ENCODE measurements at regions not wholly inside any gene's neighbourhood (a gene's known extent, or its start where the extent isn't known, plus 50 kb on each side); places are given as distances from the start of the nearest gene placed in this dataset.

DNA sequence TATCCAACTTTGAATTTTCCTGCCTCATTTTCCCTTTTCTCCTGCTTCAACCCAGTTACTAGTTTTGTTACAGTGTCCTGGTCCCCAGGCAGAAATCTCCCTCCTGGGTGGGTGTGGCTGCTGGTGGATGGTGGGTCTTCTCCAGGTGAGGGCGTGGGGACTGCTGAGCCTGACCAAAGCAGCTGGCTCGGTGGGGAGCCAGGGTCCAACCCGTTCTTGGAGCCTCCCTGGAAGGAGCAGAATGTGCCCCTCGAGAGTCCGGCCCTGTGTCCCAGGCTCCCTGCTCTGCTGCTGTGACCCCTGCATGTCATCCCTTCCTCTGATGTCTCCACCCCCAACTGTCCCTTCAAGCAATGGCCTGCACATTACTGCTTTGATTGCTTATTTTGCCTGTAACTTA is 86.6 kb upstream of the TCERG1L start:
- CTCF ChIA-PET = no interaction called here
- Mint-ChIP-seq H3K9me3 (no peaks in the 10 kb centered on the region), H3K4me1 (ENCODE audit: low read depth) (no peaks in the 10 kb centered on the region), H3K36me3 (ENCODE audit: low read depth) (no peaks in the 10 kb centered on the region), H3K27ac (no peak overlapping the region), H3K4me3 (no peak overlapping the region), H3K27me3 (peaks cover 6% of the 10 kb centered on the region)
- no peaks in the 10 kb centered on the region for H3K27me3 ChIP-seq (ENCODE audit: control insufficient read depth in 1 of 2, insufficient read depth in 2 of 2, low read length in 2 of 2)
- H3K4me3 ChIP-seq (ENCODE audit: low read length) = no peak overlapping the region
- TF ChIP-seq, protein P1, sequence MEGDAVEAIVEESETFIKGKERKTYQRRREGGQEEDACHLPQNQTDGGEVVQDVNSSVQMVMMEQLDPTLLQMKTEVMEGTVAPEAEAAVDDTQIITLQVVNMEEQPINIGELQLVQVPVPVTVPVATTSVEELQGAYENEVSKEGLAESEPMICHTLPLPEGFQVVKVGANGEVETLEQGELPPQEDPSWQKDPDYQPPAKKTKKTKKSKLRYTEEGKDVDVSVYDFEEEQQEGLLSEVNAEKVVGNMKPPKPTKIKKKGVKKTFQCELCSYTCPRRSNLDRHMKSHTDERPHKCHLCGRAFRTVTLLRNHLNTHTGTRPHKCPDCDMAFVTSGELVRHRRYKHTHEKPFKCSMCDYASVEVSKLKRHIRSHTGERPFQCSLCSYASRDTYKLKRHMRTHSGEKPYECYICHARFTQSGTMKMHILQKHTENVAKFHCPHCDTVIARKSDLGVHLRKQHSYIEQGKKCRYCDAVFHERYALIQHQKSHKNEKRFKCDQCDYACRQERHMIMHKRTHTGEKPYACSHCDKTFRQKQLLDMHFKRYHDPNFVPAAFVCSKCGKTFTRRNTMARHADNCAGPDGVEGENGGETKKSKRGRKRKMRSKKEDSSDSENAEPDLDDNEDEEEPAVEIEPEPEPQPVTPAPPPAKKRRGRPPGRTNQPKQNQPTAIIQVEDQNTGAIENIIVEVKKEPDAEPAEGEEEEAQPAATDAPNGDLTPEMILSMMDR (IDR thresholded peaks at IDR 0.05) = no peak
- POLR2A ChIA-PET = no interaction called here
- no peak for DNase-seq
- H3K4me1 ChIP-seq (ENCODE audit: insufficient read depth, low read length) = no peaks in the 10 kb centered on the region
- H3K36me3 ChIP-seq (ENCODE audit: insufficient read depth, low read length) = no peaks in the 10 kb centered on the region
- H3K27ac ChIP-seq (ENCODE audit: low read depth in 1 of 2, low read length in 2 of 2) = no peak overlapping the region
- H3K9me3 ChIP-seq (ENCODE audit: control insufficient read depth in 1 of 2, insufficient read depth in 1 of 2, low read length in 2 of 2) = peaks cover 0 to 10% of the 10 kb centered on the region in 2 experiments
- no peak for ATAC-seq (ENCODE audit: poor library complexity)
- intact Hi-C loops (cut with DNase I, micrococcal nuclease) = no loop called here

DNA sequence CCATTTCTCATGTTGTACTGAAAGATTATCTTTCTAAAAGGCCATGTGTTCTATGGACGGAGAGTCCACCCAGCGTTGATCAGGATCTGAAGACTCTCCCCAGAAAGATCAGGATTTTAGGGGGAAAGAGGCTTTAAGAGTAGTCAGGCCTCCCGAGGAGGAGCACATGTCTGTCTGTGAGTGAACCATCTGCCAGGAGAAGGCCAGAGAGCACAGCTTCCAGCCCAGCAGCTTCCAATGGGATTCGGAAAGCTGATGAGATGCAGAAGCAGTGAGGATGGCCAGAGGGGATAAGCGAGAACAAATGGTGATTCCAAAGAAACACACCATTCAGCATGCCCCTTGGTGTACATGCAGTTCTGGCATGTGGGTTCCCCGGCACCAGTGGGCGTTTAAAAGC is 88.5 kb upstream of the TCERG1L start:
- DNase-seq (no peak), ATAC-seq (ENCODE audit: poor library complexity) (no peak)
- Histone ChIP-seq H3K4me1 (ENCODE audit: insufficient read depth, low read length) (no peaks in the 10 kb centered on the region), H3K36me3 (ENCODE audit: insufficient read depth, low read length) (no peaks in the 10 kb centered on the region), H3K27ac (ENCODE audit: low read depth in 1 of 2, low read length in 2 of 2) (no peak overlapping the region), H3K4me3 (ENCODE audit: low read length) (no peak overlapping the region), H3K27me3 (ENCODE audit: control insufficient read depth in 1 of 2, insufficient read depth in 2 of 2, low read length in 2 of 2) (no peaks in the 10 kb centered on the region), H3K9me3 (ENCODE audit: control insufficient read depth in 1 of 2, insufficient read depth in 1 of 2, low read length in 2 of 2) (peaks cover 0 to 17% of the 10 kb centered on the region in 2 experiments)
- Mint-ChIP-seq H3K9me3 (no peaks in the 10 kb centered on the region), H3K4me1 (ENCODE audit: low read depth) (no peaks in the 10 kb centered on the region), H3K36me3 (ENCODE audit: low read depth) (no peaks in the 10 kb centered on the region), H3K27me3 (peaks cover 6% of the 10 kb centered on the region), H3K4me3 (no peak overlapping the region), H3K27ac (no peak overlapping the region)
- TF ChIP-seq, protein P1 (IDR thresholded peaks at IDR 0.05) = no peak
- intact Hi-C loops (cut with DNase I, micrococcal nuclease) = no loop called here
- CTCF ChIA-PET = no interaction called here
- POLR2A ChIA-PET = no interaction called here

DNA sequence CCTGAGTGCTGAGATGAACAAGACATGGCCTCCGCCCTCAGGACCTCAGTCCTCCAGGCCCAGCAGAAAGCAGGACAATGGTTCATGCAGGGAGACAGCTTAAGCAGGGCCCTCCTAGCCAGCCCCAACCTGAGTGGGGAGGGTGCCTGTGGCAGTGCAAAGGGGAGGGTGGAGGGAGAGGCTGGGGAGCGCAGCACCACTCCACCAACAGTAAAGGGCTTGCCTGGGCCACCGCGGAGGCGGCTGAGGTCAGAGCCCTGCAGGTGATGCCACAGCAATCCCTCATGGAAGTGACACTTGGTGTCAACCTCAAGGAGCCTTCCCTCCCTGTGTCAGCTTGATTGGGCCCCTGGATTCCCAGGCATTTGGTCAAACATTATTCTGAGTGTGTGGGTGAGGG is 89.0 kb upstream of the TCERG1L start:
- Mint-ChIP-seq H3K4me3 (no peak overlapping the region), H3K9me3 (no peaks in the 10 kb centered on the region), H3K27me3 (peaks cover 6% of the 10 kb centered on the region), H3K4me1 (ENCODE audit: low read depth) (no peaks in the 10 kb centered on the region), H3K36me3 (ENCODE audit: low read depth) (no peaks in the 10 kb centered on the region), H3K27ac (no peak overlapping the region)
- Histone ChIP-seq H3K27ac (ENCODE audit: low read depth in 1 of 2, low read length in 2 of 2) (no peak overlapping the region), H3K4me1 (ENCODE audit: insufficient read depth, low read length) (no peaks in the 10 kb centered on the region), H3K9me3 (ENCODE audit: control insufficient read depth in 1 of 2, insufficient read depth in 1 of 2, low read length in 2 of 2) (peaks cover 0 to 18% of the 10 kb centered on the region in 2 experiments), H3K27me3 (ENCODE audit: control insufficient read depth in 1 of 2, insufficient read depth in 2 of 2, low read length in 2 of 2) (no peaks in the 10 kb centered on the region), H3K36me3 (ENCODE audit: insufficient read depth, low read length) (no peaks in the 10 kb centered on the region), H3K4me3 (ENCODE audit: low read length) (no peak overlapping the region)
- ATAC-seq (ENCODE audit: poor library complexity) = no peak
- ChIA-PET POLR2A (no interaction called here), CTCF (interaction anchor here (0.6 kb wide), 1 partner anchor 67 kb away, joined by 3 read pairs; no protein-coding TSS in a partner anchor)
- no peak for DNase-seq
- TF ChIP-seq, protein P1 (IDR thresholded peaks at IDR 0.05) = no peak
- intact Hi-C loops (cut with DNase I, micrococcal nuclease) = no loop called here
